ENCODE measurements at regions not wholly inside any gene's neighbourhood (a gene's known extent, or its start where the extent isn't known, plus 50 kb on each side); places are given as distances from the start of the nearest gene placed in this dataset.

DNA sequence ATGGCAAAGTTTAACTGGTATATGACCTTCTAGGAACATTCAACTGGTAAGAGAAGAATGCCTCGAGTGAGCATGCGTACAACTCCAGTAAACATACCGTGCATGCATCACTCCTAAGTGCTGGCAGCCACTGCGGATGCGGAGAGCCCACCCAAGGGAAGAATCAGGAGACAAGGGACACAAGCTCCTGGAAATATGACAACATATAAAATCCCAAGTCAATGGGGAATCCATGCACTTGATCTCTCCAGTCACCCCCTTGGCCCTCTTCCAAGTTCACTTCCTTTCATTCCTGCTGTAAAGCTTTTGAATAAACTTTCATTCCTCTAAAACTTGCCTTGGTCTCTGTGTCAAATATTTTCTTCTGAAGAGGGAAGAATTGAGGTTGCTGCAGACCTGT lies 168.7 kb upstream of the TMCC3 start:
- TF ChIP-seq, protein P1, sequence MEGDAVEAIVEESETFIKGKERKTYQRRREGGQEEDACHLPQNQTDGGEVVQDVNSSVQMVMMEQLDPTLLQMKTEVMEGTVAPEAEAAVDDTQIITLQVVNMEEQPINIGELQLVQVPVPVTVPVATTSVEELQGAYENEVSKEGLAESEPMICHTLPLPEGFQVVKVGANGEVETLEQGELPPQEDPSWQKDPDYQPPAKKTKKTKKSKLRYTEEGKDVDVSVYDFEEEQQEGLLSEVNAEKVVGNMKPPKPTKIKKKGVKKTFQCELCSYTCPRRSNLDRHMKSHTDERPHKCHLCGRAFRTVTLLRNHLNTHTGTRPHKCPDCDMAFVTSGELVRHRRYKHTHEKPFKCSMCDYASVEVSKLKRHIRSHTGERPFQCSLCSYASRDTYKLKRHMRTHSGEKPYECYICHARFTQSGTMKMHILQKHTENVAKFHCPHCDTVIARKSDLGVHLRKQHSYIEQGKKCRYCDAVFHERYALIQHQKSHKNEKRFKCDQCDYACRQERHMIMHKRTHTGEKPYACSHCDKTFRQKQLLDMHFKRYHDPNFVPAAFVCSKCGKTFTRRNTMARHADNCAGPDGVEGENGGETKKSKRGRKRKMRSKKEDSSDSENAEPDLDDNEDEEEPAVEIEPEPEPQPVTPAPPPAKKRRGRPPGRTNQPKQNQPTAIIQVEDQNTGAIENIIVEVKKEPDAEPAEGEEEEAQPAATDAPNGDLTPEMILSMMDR (IDR thresholded peaks at IDR 0.05), result no peak
- TF ChIP-seq FOXJ3 (CRISPR knock-in tag; IDR thresholded peaks at IDR 0.05), result no peak
- no peak for TF ChIP-seq POLR2AphosphoS5 (IDR thresholded peaks at IDR 0.05; ENCODE audit: low read depth, low read length)
- no peak for TF ChIP-seq FOXM1 (IDR thresholded peaks at IDR 0.05; ENCODE audit: low read depth)
- TF ChIP-seq YY1 (IDR thresholded peaks at IDR 0.05; ENCODE audit: low read depth), result no peak
- no peak for TF ChIP-seq REST (IDR thresholded peaks at IDR 0.05; ENCODE audit: low read depth, low read length)
- no peak for TF ChIP-seq EZH2phosphoT487 (IDR thresholded peaks at IDR 0.05; ENCODE audit: borderline replicate concordance, low read depth)
- TF ChIP-seq, protein P2, sequence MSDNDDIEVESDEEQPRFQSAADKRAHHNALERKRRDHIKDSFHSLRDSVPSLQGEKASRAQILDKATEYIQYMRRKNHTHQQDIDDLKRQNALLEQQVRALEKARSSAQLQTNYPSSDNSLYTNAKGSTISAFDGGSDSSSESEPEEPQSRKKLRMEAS (IDR thresholded peaks at IDR 0.05; ENCODE audit: low read depth), result no peak

Measured in SK-N-SH (cell line).